GM12878 (cell line): ENCODE measurements at regions not wholly inside any gene's neighbourhood (a gene's known extent, or its start where the extent isn't known, plus 50 kb on each side); places are given as distances from the start of the nearest gene placed in this dataset.

Experiments
- ATAC-seq: fragments of 200-7000 bp; cut with Tn5 transposase; 3 replicates; pipeline ENCODE4 v1.9.1; 2020; ENCODE audit warnings: mild to moderate bottlenecking, moderate library complexity
- BruUV-seq: library from RNA; stranded (reverse); fragments of 400-500 nt; replicated peaks from 2 replicates; lab custom pipeline; 2021; lab: Mats Ljungman, UMichigan
- CTCF ChIA-PET: fragments of 300-600 bp; sonication (Branson Sonifier 250); formaldehyde crosslinking; extraction: SDS; loops from one replicate; lab custom pipeline; 2021; ENCODE audit warnings: inconsistent platforms; lab: Yijun Ruan, JAX
- POLR2A ChIA-PET: fragments of 350-600 bp; formaldehyde crosslinking; extraction: SDS; loops from one replicate; lab custom pipeline; 2021; ENCODE audit warnings: inconsistent platforms; lab: Charles Lee
- RAD21 ChIA-PET: fragments of 300-600 bp; sonication (Branson Sonifier 250); formaldehyde crosslinking; loops from one replicate; lab custom pipeline; 2023; ENCODE audit warnings: antibody characterized with exemption; ENCODE audit not compliant: unreplicated experiment; lab: Charles Lee
- SMC1A ChIA-PET: fragments of 300-600 bp; sonication (Branson Sonifier 250); formaldehyde crosslinking; loops from one replicate; lab custom pipeline; 2023; ENCODE audit not compliant: unreplicated experiment, uncharacterized antibody; lab: Charles Lee
- DNase-seq: peaks from one replicate; pipeline ENCODE4 v3.0.0-alpha.2; 2011; ENCODE audit warnings: low read depth, low spot score
- FAIRE-seq: peaks from 3 replicates; lab custom pipeline; 2011; peaks lifted over from hg19 to GRCh38; lab: Jason Lieb, UNC
- H2AFZ ChIP-seq: 2 replicates; pipeline ENCODE4 v1.6.0; 2011; ENCODE audit warnings: low read depth, low read length, control low read depth; ENCODE audit not compliant: control insufficient read depth
- H3K27ac ChIP-seq: 2 replicates; pipeline ENCODE4 v1.5.1; 2011; ENCODE audit warnings: control low read depth; ENCODE audit not compliant: control insufficient read depth, insufficient read depth
- H3K27me3 ChIP-seq, 2 experiments: replicated peaks in 1 of 2; 2 replicates each; pipeline versions ENCODE4 v1.6.0 to v1.6.1; 2011; ENCODE audit warnings: low read length in 1 of 2; ENCODE audit not compliant: control insufficient read depth in 2 of 2, insufficient read depth in 2 of 2
- H3K36me3 ChIP-seq, 2 experiments: 2 replicates each; pipeline ENCODE4 v1.5.1; 2011; ENCODE audit warnings: low read length in 1 of 2; ENCODE audit not compliant: control insufficient read depth in 2 of 2, insufficient read depth in 2 of 2
- H3K4me1 ChIP-seq: 2 replicates; pipeline ENCODE4 v1.6.1; 2011; ENCODE audit warnings: mild to moderate bottlenecking, low read length, moderate library complexity, mixed read lengths; ENCODE audit not compliant: control insufficient read depth, insufficient read depth
- H3K4me2 ChIP-seq: 2 replicates; pipeline ENCODE4 v1.6.0; 2011; ENCODE audit warnings: control low read depth; ENCODE audit not compliant: control insufficient read depth, insufficient read depth
- H3K4me3 ChIP-seq: fragments of 200-600 bp; sonication (generic); 2 replicates; pipeline ENCODE4 v1.5.1; 2016
- H3K79me2 ChIP-seq: 2 replicates; pipeline ENCODE4 v1.6.0; 2011; ENCODE audit warnings: low read length; ENCODE audit not compliant: control insufficient read depth, insufficient read depth
- H3K9ac ChIP-seq: 2 replicates; pipeline ENCODE4 v1.8.0; 2011; ENCODE audit warnings: low read length, control low read depth, mixed read lengths; ENCODE audit not compliant: control insufficient read depth, insufficient read depth
- H3K9me3 ChIP-seq: replicated peaks from 3 replicates; pipeline ENCODE4 v1.5.1; 2011; ENCODE audit warnings: mild to moderate bottlenecking, low read length; ENCODE audit not compliant: control insufficient read depth, insufficient read depth
- H4K20me1 ChIP-seq: 2 replicates; pipeline ENCODE4 v1.6.0; 2011; ENCODE audit not compliant: control insufficient read depth, insufficient read depth
- DPF2 ChIP-seq: fragments of 450-650 bp; IDR thresholded peaks from 2 replicates; pipeline ENCODE4 v1.6.1; 2017; ENCODE audit warnings: mild to moderate bottlenecking
- EP300 ChIP-seq, 2 experiments: fragments of 150-350 bp in 1 of 2; IDR thresholded peaks; 2 replicates each; pipeline ENCODE4 v1.6.1; 2011 to 2012; ENCODE audit warnings: low read depth in 2 of 2, low read length in 2 of 2, borderline replicate concordance in 1 of 2, improper control_type of control experiment in 1 of 2, inconsistent platforms in 1 of 2; ENCODE audit not compliant: control insufficient read depth in 1 of 2
- ETV6 ChIP-seq, 2 experiments: fragments of 450-650 bp in 1 of 2; IDR thresholded peaks in 1 of 2; conservative IDR thresholded peaks in 1 of 2; 2 replicates each; pipeline ENCODE4 v1.6.1; 2014; ENCODE audit warnings: antibody characterized with exemption in 1 of 2, borderline replicate concordance in 1 of 2, low read depth in 1 of 2, mild to moderate bottlenecking in 1 of 2, moderate library complexity in 1 of 2
- GABPA ChIP-seq: IDR thresholded peaks from 2 replicates; pipeline ENCODE4 v1.6.1; 2014; ENCODE audit warnings: antibody characterized with exemption, low read depth, mild to moderate bottlenecking, inconsistent platforms
- HDAC2 ChIP-seq: fragments of 200-600 bp; sonication (generic); IDR thresholded peaks from 2 replicates; pipeline ENCODE4 v1.6.1; 2017
- IKZF1 ChIP-seq: fragments of 450-650 bp; conservative IDR thresholded peaks from 2 replicates; pipeline ENCODE4 v1.6.1; 2017; ENCODE audit warnings: antibody characterized with exemption, mild to moderate bottlenecking
- MTA2 ChIP-seq: fragments of 450-650 bp; IDR thresholded peaks from 2 replicates; pipeline ENCODE4 v1.6.1; 2016; ENCODE audit warnings: low read depth, mild to moderate bottlenecking, moderate library complexity
- SMC3 ChIP-seq: IDR thresholded peaks from 2 replicates; pipeline ENCODE4 v1.6.1; 2011; ENCODE audit warnings: low read length, improper control_type of control experiment, borderline replicate concordance
- WGBS: methylation state at CpG from one replicate; pipeline ENCODE4 v1.1.6; 2016; ENCODE audit warnings: low lambda C conversion rate; ENCODE audit not compliant: insufficient replicate concordance, insufficient coverage; ENCODE audit errors: missing lambda C conversion rate; 5-methylcytosine and 5-hydroxymethylcytosine counted together
- in situ Hi-C: fragments of 300-500 bp; cut with MboI; formaldehyde crosslinking; loops from 9 replicates; pipeline ENCODE4 v1.14.3; 2018; ENCODE audit warnings: mixed read lengths
- intact Hi-C: fragments of 100-400 bp; cut with micrococcal nuclease; formaldehyde crosslinking; loops from one replicate; pipeline ENCODE4 v1.14.2; 2022; ENCODE audit not compliant: unreplicated experiment
- TF ChIP-seq, protein P1 (sequence below): fragments of 450-650 bp; IDR thresholded peaks from 2 replicates; pipeline ENCODE4 v1.6.1; 2017; ENCODE audit warnings: mild to moderate bottlenecking, moderate library complexity

DNA sequence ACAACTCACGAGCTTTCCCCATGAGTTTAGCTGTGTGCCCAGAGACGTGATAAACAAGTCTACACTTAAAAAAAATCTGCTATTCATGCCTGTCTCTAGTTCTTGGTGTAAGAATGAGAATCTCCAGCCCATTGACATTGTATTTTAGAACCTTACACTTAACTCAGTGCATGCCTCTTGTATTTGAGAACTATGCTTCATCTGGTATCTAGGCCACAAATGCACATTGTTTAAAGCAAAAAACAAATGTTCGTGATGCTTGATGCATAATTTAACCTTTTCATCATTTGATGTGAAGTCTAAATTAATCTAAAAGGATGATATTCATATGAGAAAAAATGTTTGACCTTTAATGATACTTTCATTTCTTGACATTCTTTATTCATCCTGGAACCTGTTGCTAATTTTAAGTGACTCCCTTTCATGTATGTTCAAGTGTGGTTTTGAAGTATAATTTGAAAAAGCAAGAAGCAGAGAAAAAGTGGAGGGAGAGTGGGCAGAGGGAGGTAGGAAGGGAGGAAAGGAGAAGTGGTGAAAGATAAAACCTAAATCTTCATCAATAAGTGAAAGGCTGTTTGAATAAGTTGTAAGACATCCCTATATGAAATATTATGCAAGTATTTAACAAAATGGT is 116.9 kb downstream of the PFDN4 start:
- POLR2A ChIA-PET: no interaction called here
- no peak for FAIRE-seq
- Histone ChIP-seq H4K20me1 (no peaks in the 10 kb centered on the region), H3K27ac (no peak overlapping the region), H2AFZ (no peak overlapping the region), H3K9me3 (no peaks in the 10 kb centered on the region), H3K27me3 (no peaks in the 10 kb centered on the region; a peak in 2 of 4 replicates), H3K9ac (no peak overlapping the region), H3K79me2 (no peaks in the 10 kb centered on the region), H3K4me2 (no peak overlapping the region), H3K4me3 (no peak overlapping the region), H3K36me3 (no peaks in the 10 kb centered on the region), H3K4me1 (no peaks in the 10 kb centered on the region)
- CTCF ChIA-PET: no interaction called here
- WGBS: 1% methylated on average over 3 of the region's 3 CpGs
- no peak for DNase-seq
- intact Hi-C loops: no loop called here
- no peak for ATAC-seq
- TF ChIP-seq EP300 (IDR thresholded peaks at IDR 0.05; ENCODE audit: borderline replicate concordance in 1 of 2, control insufficient read depth in 1 of 2, low read depth in 2 of 2, low read length in 2 of 2): no peak
- TF ChIP-seq MTA2: no peak
- TF ChIP-seq SMC3: no peak
- TF ChIP-seq, protein P1, sequence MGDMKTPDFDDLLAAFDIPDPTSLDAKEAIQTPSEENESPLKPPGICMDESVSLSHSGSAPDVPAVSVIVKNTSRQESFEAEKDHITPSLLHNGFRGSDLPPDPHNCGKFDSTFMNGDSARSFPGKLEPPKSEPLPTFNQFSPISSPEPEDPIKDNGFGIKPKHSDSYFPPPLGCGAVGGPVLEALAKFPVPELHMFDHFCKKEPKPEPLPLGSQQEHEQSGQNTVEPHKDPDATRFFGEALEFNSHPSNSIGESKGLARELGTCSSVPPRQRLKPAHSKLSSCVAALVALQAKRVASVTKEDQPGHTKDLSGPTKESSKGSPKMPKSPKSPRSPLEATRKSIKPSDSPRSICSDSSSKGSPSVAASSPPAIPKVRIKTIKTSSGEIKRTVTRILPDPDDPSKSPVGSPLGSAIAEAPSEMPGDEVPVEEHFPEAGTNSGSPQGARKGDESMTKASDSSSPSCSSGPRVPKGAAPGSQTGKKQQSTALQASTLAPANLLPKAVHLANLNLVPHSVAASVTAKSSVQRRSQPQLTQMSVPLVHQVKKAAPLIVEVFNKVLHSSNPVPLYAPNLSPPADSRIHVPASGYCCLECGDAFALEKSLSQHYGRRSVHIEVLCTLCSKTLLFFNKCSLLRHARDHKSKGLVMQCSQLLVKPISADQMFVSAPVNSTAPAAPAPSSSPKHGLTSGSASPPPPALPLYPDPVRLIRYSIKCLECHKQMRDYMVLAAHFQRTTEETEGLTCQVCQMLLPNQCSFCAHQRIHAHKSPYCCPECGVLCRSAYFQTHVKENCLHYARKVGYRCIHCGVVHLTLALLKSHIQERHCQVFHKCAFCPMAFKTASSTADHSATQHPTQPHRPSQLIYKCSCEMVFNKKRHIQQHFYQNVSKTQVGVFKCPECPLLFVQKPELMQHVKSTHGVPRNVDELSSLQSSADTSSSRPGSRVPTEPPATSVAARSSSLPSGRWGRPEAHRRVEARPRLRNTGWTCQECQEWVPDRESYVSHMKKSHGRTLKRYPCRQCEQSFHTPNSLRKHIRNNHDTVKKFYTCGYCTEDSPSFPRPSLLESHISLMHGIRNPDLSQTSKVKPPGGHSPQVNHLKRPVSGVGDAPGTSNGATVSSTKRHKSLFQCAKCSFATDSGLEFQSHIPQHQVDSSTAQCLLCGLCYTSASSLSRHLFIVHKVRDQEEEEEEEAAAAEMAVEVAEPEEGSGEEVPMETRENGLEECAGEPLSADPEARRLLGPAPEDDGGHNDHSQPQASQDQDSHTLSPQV: no peak
- no peak for TF ChIP-seq IKZF1
- 0 out of 4 replicates have a peak, but pooled peaks of 1 of the 2 experiments have one; percentile 69 for TF ChIP-seq ETV6 (conservative IDR thresholded peaks at IDR 0.05 in 1 of 2, IDR thresholded peaks at IDR 0.05 in 1 of 2; ENCODE audit: borderline replicate concordance in 1 of 2, low read depth in 1 of 2)
- TF ChIP-seq DPF2: no peak
- no peak for TF ChIP-seq GABPA
- TF ChIP-seq HDAC2: no peak
- RAD21 ChIA-PET: no interaction called here
- in situ Hi-C loops: no loop called here
- SMC1A ChIA-PET: no interaction called here
- BruUV-seq: no TSS peak
